HG03064 (cell line): ENCODE measurements at regions not wholly inside any gene's neighbourhood (a gene's known extent, or its start where the extent isn't known, plus 50 kb on each side); places are given as distances from the start of the nearest gene placed in this dataset.
"Not testable (repeated sequence)": the region's sequence is repeated elsewhere in the genome, so short reads cannot be mapped to it uniquely, and the experiment has no call there.

ENCODE experiments used
- ATAC-seq: cut with Tn5 transposase; IDR thresholded peaks from one replicate; pipeline ENCODE4 v1.9.1; 2021; ENCODE audit warnings: low read depth; ENCODE audit not compliant: unreplicated experiment

- no peak for ATAC-seq
These were observed 270.2 kb downstream of the EN1 start for GRCh38 chr2:118577202-118577601.

- no peak for ATAC-seq
These were observed 271.2 kb downstream of the EN1 start for GRCh38 chr2:118576109-118576855.

- ATAC-seq: not testable (repeated sequence)
These were observed 275.1 kb downstream of the EN1 start for GRCh38 chr2:118572380-118572779.

- ATAC-seq: no peak
These were observed 277.4 kb downstream of the EN1 start for GRCh38 chr2:118569876-118570535.

- ATAC-seq: no peak
These were observed 278.7 kb downstream of the EN1 start for GRCh38 chr2:118568700-118569099.

- no peak for ATAC-seq
These were observed 281.5 kb downstream of the EN1 start for GRCh38 chr2:118565786-118566540.

GRCh38 chr2:118565301-118565700, 282.1 kb downstream of the EN1 start:
- ATAC-seq: no peak

GRCh38 chr2:118562144-118562543, 285.3 kb downstream of the EN1 start:
- no peak for ATAC-seq

- ATAC-seq: no peak
These were observed 288.6 kb downstream of the EN1 start for GRCh38 chr2:118558846-118559245.

- ATAC-seq: no peak
These were observed 289.7 kb downstream of the EN1 start for GRCh38 chr2:118557791-118558190.

- ATAC-seq: no peak
These were observed 290.4 kb downstream of the EN1 start for GRCh38 chr2:118557016-118557415.

- no peak for ATAC-seq
These were observed 292.8 kb downstream of the EN1 start for GRCh38 chr2:118554616-118555015.

GRCh38 chr2:118549503-118549902, 297.9 kb downstream of the EN1 start:
- ATAC-seq: no peak

GRCh38 chr2:118548880-118549488, 298.5 kb downstream of the EN1 start:
- ATAC-seq: no peak

- ATAC-seq: no peak
These were observed 308.2 kb downstream of the EN1 start for GRCh38 chr2:118539290-118539689.

- ATAC-seq: no peak
These were observed 311.1 kb downstream of the EN1 start for GRCh38 chr2:118536306-118536705.

- ATAC-seq: no peak
These were observed 311.6 kb downstream of the EN1 start for GRCh38 chr2:118535818-118536212.

- ATAC-seq: no peak
These were observed 312.2 kb downstream of the EN1 start for GRCh38 chr2:118535171-118535817.

- no peak for ATAC-seq
These were observed 316.5 kb downstream of the EN1 start for GRCh38 chr2:118530976-118531375.

GRCh38 chr2:118529908-118530599, 317.4 kb downstream of the EN1 start:
- ATAC-seq: no peak
